HFF-Myc (cell line): ENCODE measurements at regions not wholly inside any gene's neighbourhood (a gene's known extent, or its start where the extent isn't known, plus 50 kb on each side); places are given as distances from the start of the nearest gene placed in this dataset.

Experiments used
- DNase-seq: peaks from one replicate; pipeline ENCODE4 v3.0.0-alpha.2; 2011; ENCODE audit warnings: low read depth; ENCODE audit errors: extremely low read depth
- H3K4me3 ChIP-seq: replicated peaks from 2 replicates; pipeline ENCODE4 v1.5.1; 2011; ENCODE audit warnings: low read depth, mild to moderate bottlenecking, control low read depth, low read length
- CTCF ChIP-seq: IDR thresholded peaks from 2 replicates; pipeline ENCODE4 v1.5.1; 2012; ENCODE audit warnings: mild to moderate bottlenecking, low read depth, low read length, control low read depth; ENCODE audit errors: missing control alignments

GRCh38 chr4:85152480-85152879 is 186.0 kb upstream of the WDFY3 start:
- DNase-seq: no peak
- H3K4me3 ChIP-seq: no peak overlapping the region
- TF ChIP-seq CTCF: no peak

GRCh38 chr4:85153221-85153620 is 186.7 kb upstream of the WDFY3 start:
- H3K4me3 ChIP-seq: no peak overlapping the region
- peak; percentile 17 for DNase-seq
- TF ChIP-seq CTCF: no peak

GRCh38 chr4:85154591-85154990 is 188.1 kb upstream of the WDFY3 start:
- H3K4me3 ChIP-seq: no peak overlapping the region
- TF ChIP-seq CTCF: no peak
- DNase-seq: no peak

- DNase-seq: no peak
- TF ChIP-seq CTCF: no peak
- H3K4me3 ChIP-seq: no peak overlapping the region
Measured at GRCh38 chr4:85165808-85166207, 199.3 kb upstream of the WDFY3 start.

- DNase-seq: no peak
- TF ChIP-seq CTCF: no peak
Measured at GRCh38 chr4:85166318-85166717, 199.8 kb upstream of the WDFY3 start.

GRCh38 chr4:85168234-85168834 is 201.8 kb upstream of the WDFY3 start:
- H3K4me3 ChIP-seq: no peak overlapping the region
- no peak for TF ChIP-seq CTCF
- DNase-seq: no peak

More at GRCh38 chr4:85166318-85166717, 199.8 kb upstream of the WDFY3 start:
- H3K4me3 ChIP-seq: no peak overlapping the region

- no peak overlapping the region for H3K4me3 ChIP-seq
- no peak for DNase-seq
- TF ChIP-seq CTCF: no peak
Measured at GRCh38 chr4:85170241-85170640, 203.8 kb upstream of the WDFY3 start.
